Panc1 (cell line): ENCODE measurements at regions not wholly inside any gene's neighbourhood (a gene's known extent, or its start where the extent isn't known, plus 50 kb on each side); places are given as distances from the start of the nearest gene placed in this dataset.

Source experiments
- ATAC-seq: fragments of 200-7000 bp; cut with Tn5 transposase; 2 replicates; pipeline ENCODE4 v1.9.1; 2020; ENCODE audit warnings: mild to moderate bottlenecking, moderate library complexity
- BruUV-seq: library from RNA; stranded (reverse); fragments of 400-500 nt; replicated peaks from 2 replicates; lab custom pipeline; 2021; lab: Mats Ljungman, UMichigan
- CTCF ChIA-PET: fragments of 300-600 bp; sonication (Branson Sonifier 250); formaldehyde crosslinking; loops from one replicate; lab custom pipeline; 2022; ENCODE audit warnings: antibody characterized with exemption; lab: Charles Lee
- POLR2A ChIA-PET: fragments of 300-600 bp; sonication (Branson Sonifier 250); formaldehyde crosslinking; loops from one replicate; lab custom pipeline; 2022; ENCODE audit warnings: antibody characterized with exemption; lab: Charles Lee
- DNase-seq: peaks from one replicate; pipeline ENCODE4 v3.0.0-alpha.2; 2010; ENCODE audit warnings: low read depth, low spot score
- H3K27ac ChIP-seq: 2 replicates; pipeline ENCODE4 v1.5.1; 2011; ENCODE audit warnings: mild to moderate bottlenecking, low read length, inconsistent platforms
- H3K27me3 ChIP-seq: fragments of 200-500 bp; sonication (Bioruptor generic); 2 replicates; pipeline ENCODE4 v1.6.0; 2014; ENCODE audit warnings: low read length, inconsistent platforms; ENCODE audit not compliant: control insufficient read depth, insufficient read depth
- H3K36me3 ChIP-seq: fragments of 200-500 bp; sonication (Bioruptor generic); 2 replicates; pipeline ENCODE4 v1.5.1; 2014; ENCODE audit warnings: inconsistent platforms, mild to moderate bottlenecking, low read length, moderate library complexity; ENCODE audit not compliant: control insufficient read depth, insufficient read depth
- H3K4me1 ChIP-seq: 2 replicates; pipeline ENCODE4 v1.5.1; 2011; ENCODE audit warnings: inconsistent platforms, mild to moderate bottlenecking, low read length, moderate library complexity; ENCODE audit not compliant: control insufficient read depth, insufficient read depth
- H3K4me3 ChIP-seq, 2 experiments: 2 replicates each; pipeline ENCODE4 v1.5.1; 2011 to 2012; ENCODE audit warnings: low read depth in 2 of 2, low read length in 2 of 2, mild to moderate bottlenecking in 2 of 2, inconsistent platforms in 1 of 2, moderate library complexity in 1 of 2
- H3K9me3 ChIP-seq: fragments of 200-500 bp; sonication (Bioruptor generic); 2 replicates; pipeline ENCODE4 v1.5.1; 2014; ENCODE audit warnings: low read depth, mild to moderate bottlenecking, inconsistent platforms, low read length, moderate library complexity; ENCODE audit not compliant: control insufficient read depth, insufficient read depth
- CTCF ChIP-seq: fragments of 450-650 bp; IDR thresholded peaks from 2 replicates; pipeline ENCODE4 v1.5.1; 2017; ENCODE audit warnings: mild to moderate bottlenecking
- POLR2AphosphoS5 ChIP-seq: IDR thresholded peaks from 2 replicates; pipeline ENCODE4 v1.6.1; 2012; ENCODE audit warnings: mild to moderate bottlenecking, low read depth, low read length, moderate library complexity
- SIN3A ChIP-seq: IDR thresholded peaks from 2 replicates; pipeline ENCODE4 v1.6.1; 2012; ENCODE audit warnings: low read depth, mild to moderate bottlenecking, low read length, moderate library complexity, borderline replicate concordance; ENCODE audit not compliant: insufficient read depth
- TCF7L2 ChIP-seq: IDR thresholded peaks from 2 replicates; pipeline ENCODE4 v1.6.1; 2011; ENCODE audit warnings: mild to moderate bottlenecking, low read depth, low read length, inconsistent platforms
- in situ Hi-C: cut with HindIII; loops from 2 replicates; pipeline ENCODE4 v1.10.0; 2016; ENCODE audit warnings: low sequenced_read_pairs, low pct_unique_long_range_greater_than_20kb
- intact Hi-C: fragments of 100-400 bp; cut with micrococcal nuclease; formaldehyde crosslinking; loops from one replicate; pipeline ENCODE4 v1.10.0; 2022; ENCODE audit not compliant: unreplicated experiment
- TF ChIP-seq, protein P1 (sequence below), 2 experiments: IDR thresholded peaks; 2 replicates each; pipeline ENCODE4 v1.6.1; 2011 to 2012; ENCODE audit warnings: low read depth in 2 of 2, control low read depth in 1 of 2, low read length in 1 of 2, mild to moderate bottlenecking in 1 of 2, moderate library complexity in 1 of 2; ENCODE audit not compliant: insufficient read depth in 1 of 2

DNA sequence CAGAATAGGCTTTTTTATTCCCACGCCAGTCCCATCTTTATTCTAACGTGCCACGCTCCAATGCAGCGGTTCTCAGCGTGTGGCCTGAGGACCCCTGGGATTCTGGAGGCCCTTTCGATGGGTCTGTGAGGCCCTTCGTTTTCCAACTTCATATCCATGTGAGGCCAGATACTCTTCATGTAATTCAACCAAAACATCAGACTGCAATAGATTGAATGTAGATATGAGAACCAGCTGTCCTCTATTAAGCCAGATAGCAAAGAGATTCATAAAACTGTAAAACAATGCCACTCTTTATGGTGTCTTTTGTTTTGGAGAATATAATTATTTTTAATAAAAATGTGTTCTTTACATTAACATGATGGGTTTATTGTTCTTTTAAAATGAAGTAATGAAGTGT is 53.2 kb upstream of the KMT2C start:
- TF ChIP-seq SIN3A (no peak), CTCF (no peak), TCF7L2 (no peak), POLR2AphosphoS5 (no peak)
- TF ChIP-seq, protein P1, sequence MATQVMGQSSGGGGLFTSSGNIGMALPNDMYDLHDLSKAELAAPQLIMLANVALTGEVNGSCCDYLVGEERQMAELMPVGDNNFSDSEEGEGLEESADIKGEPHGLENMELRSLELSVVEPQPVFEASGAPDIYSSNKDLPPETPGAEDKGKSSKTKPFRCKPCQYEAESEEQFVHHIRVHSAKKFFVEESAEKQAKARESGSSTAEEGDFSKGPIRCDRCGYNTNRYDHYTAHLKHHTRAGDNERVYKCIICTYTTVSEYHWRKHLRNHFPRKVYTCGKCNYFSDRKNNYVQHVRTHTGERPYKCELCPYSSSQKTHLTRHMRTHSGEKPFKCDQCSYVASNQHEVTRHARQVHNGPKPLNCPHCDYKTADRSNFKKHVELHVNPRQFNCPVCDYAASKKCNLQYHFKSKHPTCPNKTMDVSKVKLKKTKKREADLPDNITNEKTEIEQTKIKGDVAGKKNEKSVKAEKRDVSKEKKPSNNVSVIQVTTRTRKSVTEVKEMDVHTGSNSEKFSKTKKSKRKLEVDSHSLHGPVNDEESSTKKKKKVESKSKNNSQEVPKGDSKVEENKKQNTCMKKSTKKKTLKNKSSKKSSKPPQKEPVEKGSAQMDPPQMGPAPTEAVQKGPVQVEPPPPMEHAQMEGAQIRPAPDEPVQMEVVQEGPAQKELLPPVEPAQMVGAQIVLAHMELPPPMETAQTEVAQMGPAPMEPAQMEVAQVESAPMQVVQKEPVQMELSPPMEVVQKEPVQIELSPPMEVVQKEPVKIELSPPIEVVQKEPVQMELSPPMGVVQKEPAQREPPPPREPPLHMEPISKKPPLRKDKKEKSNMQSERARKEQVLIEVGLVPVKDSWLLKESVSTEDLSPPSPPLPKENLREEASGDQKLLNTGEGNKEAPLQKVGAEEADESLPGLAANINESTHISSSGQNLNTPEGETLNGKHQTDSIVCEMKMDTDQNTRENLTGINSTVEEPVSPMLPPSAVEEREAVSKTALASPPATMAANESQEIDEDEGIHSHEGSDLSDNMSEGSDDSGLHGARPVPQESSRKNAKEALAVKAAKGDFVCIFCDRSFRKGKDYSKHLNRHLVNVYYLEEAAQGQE (IDR thresholded peaks at IDR 0.05; ENCODE audit: insufficient read depth in 1 of 2, low read depth in 2 of 2, low read length in 1 of 2): no peak
- H3K27me3 ChIP-seq: no peaks in the 10 kb centered on the region
- no peak for DNase-seq
- H3K27ac ChIP-seq: no peak overlapping the region
- ATAC-seq: no peak
- no peaks in the 10 kb centered on the region for H3K9me3 ChIP-seq
- CTCF ChIA-PET: no interaction called here
- in situ Hi-C loops: no loop called here
- BruUV-seq: no TSS peak
- no peak overlapping the region for H3K4me3 ChIP-seq
- intact Hi-C loops: no loop called here
- H3K36me3 ChIP-seq: no peaks in the 10 kb centered on the region
- POLR2A ChIA-PET: no interaction called here
- H3K4me1 ChIP-seq: no peaks in the 10 kb centered on the region

- Histone ChIP-seq H3K27me3 (no peaks in the 10 kb centered on the region), H3K27ac (no peak overlapping the region), H3K4me1 (no peaks in the 10 kb centered on the region), H3K9me3 (no peaks in the 10 kb centered on the region), H3K4me3 (no peak overlapping the region), H3K36me3 (no peaks in the 10 kb centered on the region)
- in situ Hi-C loops (no loop called here), intact Hi-C loops (no loop called here)
- BruUV-seq: no TSS peak
- ATAC-seq: no peak
- POLR2A ChIA-PET: interaction anchor here (0.5 kb wide), 1 partner anchor 8 kb away, joined by 4 read pairs; no protein-coding TSS in a partner anchor
- TF ChIP-seq, protein P1 (IDR thresholded peaks at IDR 0.05; ENCODE audit: insufficient read depth in 1 of 2, low read depth in 2 of 2, low read length in 1 of 2): no peak
- TF ChIP-seq CTCF (no peak), TCF7L2 (no peak), POLR2AphosphoS5 (no peak)
- no peak for DNase-seq
- CTCF ChIA-PET: no interaction called here
Observed at GRCh38 chr7:152486968-152487367, 51.2 kb upstream of the KMT2C start.
